MM.1S (cell line): ENCODE measurements at regions not wholly inside any gene's neighbourhood (a gene's known extent, or its start where the extent isn't known, plus 50 kb on each side); places are given as distances from the start of the nearest gene placed in this dataset.

Experiments
- DNase-seq: peaks from one replicate; pipeline ENCODE4 v3.0.0-alpha.2; 2015
- H2AFZ ChIP-seq: fragments of 300-600 bp; sonication (generic); 2 replicates; pipeline ENCODE4 v1.6.0; 2016; ENCODE audit warnings: antibody characterized with exemption, low read length
- H3F3A ChIP-seq: fragments of 300-600 bp; sonication (generic); 2 replicates; pipeline ENCODE4 v1.6.1; 2016; ENCODE audit warnings: mild to moderate bottlenecking, antibody characterized with exemption, low read length, moderate library complexity, mixed read lengths; ENCODE audit not compliant: insufficient read depth
- H3K27ac ChIP-seq: fragments of 300-600 bp; sonication (generic); 2 replicates; pipeline ENCODE4 v1.5.1; 2016; ENCODE audit warnings: mild to moderate bottlenecking, low read length
- H3K27me3 ChIP-seq: fragments of 300-600 bp; sonication (generic); replicated peaks from 2 replicates; pipeline ENCODE4 v1.6.0; 2016; ENCODE audit warnings: low read length; ENCODE audit not compliant: insufficient read depth
- H3K36me3 ChIP-seq: fragments of 300-600 bp; sonication (generic); replicated peaks from 2 replicates; pipeline ENCODE4 v1.6.1; 2016; ENCODE audit warnings: mild to moderate bottlenecking, low read length, mixed read lengths; ENCODE audit not compliant: insufficient read depth
- H3K4me1 ChIP-seq: fragments of 300-600 bp; sonication (generic); 2 replicates; pipeline ENCODE4 v1.6.1; 2016; ENCODE audit warnings: low read length, mixed read lengths
- H3K4me2 ChIP-seq: fragments of 300-600 bp; sonication (generic); 2 replicates; pipeline ENCODE4 v1.6.0; 2016; ENCODE audit warnings: low read depth, low read length
- H3K4me3 ChIP-seq: fragments of 300-600 bp; sonication (generic); 2 replicates; pipeline ENCODE4 v1.5.1; 2016; ENCODE audit warnings: low read length, mixed read lengths
- H3K79me2 ChIP-seq: fragments of 300-600 bp; sonication (generic); 2 replicates; pipeline ENCODE4 v1.6.1; 2016; ENCODE audit warnings: mixed run types, low read length, mixed read lengths
- H3K9ac ChIP-seq: fragments of 300-600 bp; sonication (generic); 2 replicates; pipeline ENCODE4 v1.6.1; 2016; ENCODE audit warnings: low read length, mixed read lengths
- H3K9me2 ChIP-seq: fragments of 300-600 bp; sonication (generic); replicated peaks from 2 replicates; pipeline ENCODE4 v1.6.1; 2016; ENCODE audit warnings: mild to moderate bottlenecking, low read length, mixed read lengths; ENCODE audit not compliant: insufficient read depth
- H3K9me3 ChIP-seq: fragments of 300-600 bp; sonication (generic); replicated peaks from 2 replicates; pipeline ENCODE4 v1.6.1; 2016; ENCODE audit warnings: mild to moderate bottlenecking, low read length, mixed read lengths; ENCODE audit not compliant: insufficient read depth
- H4K20me1 ChIP-seq: fragments of 300-600 bp; sonication (generic); 2 replicates; pipeline ENCODE4 v1.6.1; 2016; ENCODE audit warnings: mild to moderate bottlenecking, low read length, moderate library complexity, mixed read lengths; ENCODE audit not compliant: insufficient read depth
- CTCF ChIP-seq: fragments of 300-600 bp; sonication (generic); IDR thresholded peaks from 2 replicates; pipeline ENCODE4 v1.5.1; 2016; ENCODE audit warnings: antibody characterized with exemption, low read length, mixed read lengths
- EZH2 ChIP-seq: fragments of 300-600 bp; sonication (generic); optimal IDR thresholded peaks from 2 replicates; pipeline ENCODE3; 2017; ENCODE audit warnings: low read depth, mild to moderate bottlenecking, antibody characterized with exemption, low read length, mixed read lengths
- EZH2phosphoT487 ChIP-seq: fragments of 300-600 bp; sonication (generic); IDR thresholded peaks from 2 replicates; pipeline ENCODE4 v1.6.1; 2018; ENCODE audit warnings: antibody characterized with exemption, low read length

GRCh38 chr12:93102312-93102711 lies 173.2 kb upstream of the EEA1 start:
- H3K4me3 ChIP-seq = no peak overlapping the region
- no peaks in the 10 kb centered on the region for H4K20me1 ChIP-seq
- H3K36me3 ChIP-seq = no peaks in the 10 kb centered on the region
- no peaks in the 10 kb centered on the region for H3K79me2 ChIP-seq
- TF ChIP-seq EZH2phosphoT487 (no peak), CTCF (no peak), EZH2 (no peak)
- DNase-seq = no peak
- no peaks in the 10 kb centered on the region for H3K27me3 ChIP-seq
- peaks cover 14% of the 10 kb centered on the region for H3K4me1 ChIP-seq
- no peaks in the 10 kb centered on the region for H3K9me3 ChIP-seq
- H3K4me2 ChIP-seq = no peak overlapping the region
- H2AFZ ChIP-seq = no peak overlapping the region
- H3F3A ChIP-seq = peaks cover 3% of the 10 kb centered on the region; the same call in 1 of the 2 replicates
- no peak overlapping the region for H3K27ac ChIP-seq
- no peak overlapping the region for H3K9ac ChIP-seq
- H3K9me2 ChIP-seq = no peaks in the 10 kb centered on the region

DNA sequence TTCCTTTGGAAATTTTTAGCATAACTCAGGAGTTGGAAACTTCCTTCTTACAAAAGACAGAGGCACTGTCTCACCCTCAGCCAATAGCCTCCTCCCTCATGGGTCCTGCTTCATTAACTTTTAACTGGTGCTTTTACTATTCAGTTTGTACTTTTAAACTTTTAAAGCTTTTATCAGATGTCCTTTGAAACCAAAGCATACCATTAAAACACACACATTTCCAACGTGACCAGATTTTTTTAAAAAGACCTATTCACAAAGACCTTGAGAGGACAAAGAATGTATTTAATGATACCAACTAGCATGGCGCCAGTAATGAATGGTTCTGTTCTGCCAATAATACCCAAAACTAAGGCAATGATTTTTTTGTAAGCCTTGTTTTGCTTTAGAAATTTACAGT lies 173.6 kb upstream of the EEA1 start:
- H3K4me3 ChIP-seq = no peak overlapping the region
- H3K9me3 ChIP-seq = no peaks in the 10 kb centered on the region
- H3K9me2 ChIP-seq = no peaks in the 10 kb centered on the region
- H3K4me2 ChIP-seq = no peak overlapping the region
- H3K4me1 ChIP-seq = peaks cover 11% of the 10 kb centered on the region
- H3F3A ChIP-seq = no peaks in the 10 kb centered on the region; the same call in 1 of the 2 replicates
- TF ChIP-seq CTCF (no peak), EZH2phosphoT487 (no peak), EZH2 (no peak)
- H4K20me1 ChIP-seq = no peaks in the 10 kb centered on the region
- H3K9ac ChIP-seq = no peak overlapping the region
- no peaks in the 10 kb centered on the region for H3K36me3 ChIP-seq
- no peaks in the 10 kb centered on the region for H3K27me3 ChIP-seq
- H2AFZ ChIP-seq = no peak overlapping the region
- H3K79me2 ChIP-seq = no peaks in the 10 kb centered on the region
- no peak for DNase-seq
- no peak overlapping the region for H3K27ac ChIP-seq

GRCh38 chr12:93103154-93103553 lies 174.1 kb upstream of the EEA1 start:
- H3K4me2 ChIP-seq = no peak overlapping the region
- no peak overlapping the region for H2AFZ ChIP-seq
- no peaks in the 10 kb centered on the region for H4K20me1 ChIP-seq
- no peaks in the 10 kb centered on the region for H3K79me2 ChIP-seq
- DNase-seq = no peak
- H3K27ac ChIP-seq = no peak overlapping the region
- TF ChIP-seq EZH2phosphoT487 (no peak), EZH2 (no peak), CTCF (no peak)
- H3K4me1 ChIP-seq = peaks cover 9% of the 10 kb centered on the region
- H3K36me3 ChIP-seq = no peaks in the 10 kb centered on the region
- H3K9me2 ChIP-seq = no peaks in the 10 kb centered on the region
- no peak overlapping the region for H3K4me3 ChIP-seq
- no peak overlapping the region for H3K9ac ChIP-seq
- no peaks in the 10 kb centered on the region for H3K27me3 ChIP-seq
- no peaks in the 10 kb centered on the region for H3K9me3 ChIP-seq
- no peaks in the 10 kb centered on the region; the same call in 1 of the 2 replicates for H3F3A ChIP-seq
